HepG2 (cell line): ENCODE measurements at regions not wholly inside any gene's neighbourhood (a gene's known extent, or its start where the extent isn't known, plus 50 kb on each side); places are given as distances from the start of the nearest gene placed in this dataset.

ENCODE experiments used
- ATAC-seq: fragments of 200-7000 bp; cut with Tn5 transposase; 3 replicates; pipeline ENCODE4 v1.9.1; 2020; ENCODE audit warnings: mild to moderate bottlenecking, moderate library complexity
- BruUV-seq: library from RNA; stranded (reverse); fragments of 400-500 nt; replicated peaks from 2 replicates; lab custom pipeline; 2021; lab: Mats Ljungman, UMichigan
- CTCF ChIA-PET: fragments of 300-600 bp; formaldehyde crosslinking; extraction: SDS; loops from one replicate; lab custom pipeline; 2021; ENCODE audit warnings: low total read pairs, inconsistent platforms, low intra/inter-chr PET ratio; lab: Yijun Ruan, JAX
- POLR2A ChIA-PET: fragments of 350-600 bp; sonication (Branson Sonifier 250); formaldehyde crosslinking; loops from one replicate; lab custom pipeline; 2020; ENCODE audit warnings: antibody characterized with exemption, inconsistent platforms; lab: Yijun Ruan, JAX
- DNase-seq: peaks from one replicate; pipeline ENCODE4 v3.0.0-alpha.2; 2015; ENCODE audit warnings: low spot score
- FAIRE-seq: peaks from 3 replicates; lab custom pipeline; 2011; peaks lifted over from hg19 to GRCh38; lab: Jason Lieb, UNC
- H2AFZ ChIP-seq: one replicate; pipeline ENCODE4 v1.6.1; 2011; ENCODE audit warnings: low read length, inconsistent platforms
- H3K27ac ChIP-seq: fragments of 300-600 bp; 3 replicates; pipeline ENCODE4 v1.8.0; 2011; ENCODE audit warnings: mixed run types, mild to moderate bottlenecking, mixed read lengths, low read length, inconsistent platforms; ENCODE audit not compliant: insufficient read depth; ENCODE audit errors: extremely low read length
- H3K27me3 ChIP-seq, 2 experiments: fragments of 200-600 bp in 1 of 2; 2 replicates in 1 of 2; 3 replicates in 1 of 2; pipeline versions ENCODE4 v1.6.0 to v1.8.0; 2011; ENCODE audit warnings: low read length in 2 of 2, mild to moderate bottlenecking in 2 of 2, moderate library complexity in 2 of 2, inconsistent platforms in 1 of 2; ENCODE audit not compliant: insufficient read depth in 2 of 2, control insufficient read depth in 1 of 2
- H3K36me3 ChIP-seq, 2 experiments: fragments of 200-600 bp in 1 of 2; replicated peaks in 1 of 2; 2 replicates in 1 of 2; 3 replicates in 1 of 2; pipeline versions ENCODE4 v1.5.1 to v1.8.0; 2011; ENCODE audit warnings: low read length in 2 of 2, inconsistent platforms in 1 of 2; ENCODE audit not compliant: insufficient read depth in 2 of 2, control insufficient read depth in 1 of 2
- H3K4me1 ChIP-seq: 2 replicates; pipeline ENCODE4 v1.5.1; 2012; ENCODE audit warnings: low read length, inconsistent platforms; ENCODE audit not compliant: insufficient read depth
- H3K4me2 ChIP-seq: 2 replicates; pipeline ENCODE4 v1.6.0; 2011; ENCODE audit warnings: low read depth, low read length, inconsistent platforms
- H3K4me3 ChIP-seq, 3 experiments: fragments of 200-600 bp in 1 of 3; sonication (generic), shearing (Covaris generic) in 1 of 3; replicated peaks in 1 of 3; 2 replicates each; pipeline ENCODE4 v1.5.1; 2011 to 2016; ENCODE audit warnings: low read length in 3 of 3, inconsistent platforms in 2 of 3, low read depth in 2 of 3, mild to moderate bottlenecking in 2 of 3, control low read depth in 1 of 3, mixed read lengths in 1 of 3; ENCODE audit not compliant: insufficient read depth in 1 of 3
- H3K79me2 ChIP-seq: one replicate; pipeline ENCODE4 v1.6.1; 2011; ENCODE audit warnings: low read length, inconsistent platforms; ENCODE audit not compliant: insufficient read depth
- H3K9ac ChIP-seq: 2 replicates; pipeline ENCODE4 v1.6.0; 2011; ENCODE audit warnings: mild to moderate bottlenecking, low read depth, low read length, inconsistent platforms; ENCODE audit not compliant: insufficient read depth
- H3K9me3 ChIP-seq: 2 replicates; pipeline ENCODE4 v1.5.1; 2012; ENCODE audit warnings: mild to moderate bottlenecking, low read length
- H4K20me1 ChIP-seq: 2 replicates; pipeline ENCODE4 v1.6.0; 2011; ENCODE audit warnings: inconsistent platforms, mild to moderate bottlenecking, low read length, moderate library complexity; ENCODE audit not compliant: insufficient read depth
- ARNT ChIP-seq: fragments of 450-650 bp; IDR thresholded peaks from 2 replicates; pipeline ENCODE4 v1.6.1; 2017
- CREB1 ChIP-seq, 2 experiments: fragments of 450-650 bp in 1 of 2; IDR thresholded peaks; 2 replicates each; pipeline ENCODE4 v1.6.1; 2016 to 2017; ENCODE audit warnings: control low read depth in 1 of 2, mild to moderate bottlenecking in 1 of 2, missing compliant biosample characterization in 1 of 2, missing genetic modification characterization in 1 of 2
- KIAA2018 ChIP-seq: sonication (generic); formaldehyde crosslinking; IDR thresholded peaks from 2 replicates; pipeline ENCODE4 v1.5.0; 2020; ENCODE audit warnings: mild to moderate bottlenecking, missing genetic modification reagents, borderline replicate concordance
- RXRA ChIP-seq: sonication (generic); formaldehyde crosslinking; IDR thresholded peaks from 2 replicates; pipeline ENCODE4 v1.5.1; 2020; ENCODE audit warnings: missing genetic modification reagents
- SP140L ChIP-seq: sonication (generic); formaldehyde crosslinking; IDR thresholded peaks from 2 replicates; pipeline ENCODE4 v1.4.0; 2020; ENCODE audit warnings: missing genetic modification reagents, borderline replicate concordance
- ZNF496 ChIP-seq: sonication (generic); formaldehyde crosslinking; IDR thresholded peaks from 2 replicates; pipeline ENCODE4 v1.8.1; 2023; ENCODE audit warnings: mild to moderate bottlenecking, moderate library complexity, missing genetic modification reagents; ENCODE audit not compliant: insufficient replicate concordance
- WGBS: methylation state at CpG from one replicate; pipeline ENCODE4 v1.1.6; 2017; ENCODE audit warnings: low lambda C conversion rate; 5-methylcytosine and 5-hydroxymethylcytosine counted together
- in situ Hi-C: cut with HindIII; loops from 2 replicates; pipeline ENCODE4 v1.10.0; 2017; ENCODE audit warnings: low pct_unique_long_range_greater_than_20kb; ENCODE audit not compliant: extremely low pct_ligation_motif_present
- intact Hi-C: fragments of 100-400 bp; cut with micrococcal nuclease; formaldehyde crosslinking; loops from one replicate; pipeline ENCODE4 v1.10.0; 2022; ENCODE audit not compliant: unreplicated experiment

- FAIRE-seq (no peak), DNase-seq (no peak), ATAC-seq (no peak)
- intact Hi-C loops (no loop called here), in situ Hi-C loops (no loop called here)
- ChIA-PET POLR2A (no interaction called here), CTCF (no interaction called here)
- Histone ChIP-seq H3K4me3 (no peak overlapping the region), H3K4me1 (no peaks in the 10 kb centered on the region), H3K27me3 (no peaks in the 10 kb centered on the region), H3K9me3 (no peaks in the 10 kb centered on the region), H2AFZ (no peak overlapping the region), H3K9ac (no peak overlapping the region), H3K36me3 (no peaks in the 10 kb centered on the region), H4K20me1 (no peaks in the 10 kb centered on the region), H3K27ac (no peak overlapping the region), H3K79me2 (no peaks in the 10 kb centered on the region), H3K4me2 (no peak overlapping the region)
- WGBS: 3% methylated on average over 6 of the region's 6 CpGs
- no TSS peak for BruUV-seq
- TF ChIP-seq ARNT: no peak
- no peak for TF ChIP-seq ZNF496 (CRISPR knock-in tag)
- TF ChIP-seq KIAA2018 (CRISPR knock-in tag): no peak
- TF ChIP-seq RXRA (CRISPR knock-in tag): no peak
- no peak for TF ChIP-seq CREB1 (IDR thresholded peaks at IDR 0.05)
- TF ChIP-seq CREB1 (CRISPR knock-in tag; IDR thresholded peaks at IDR 0.05): no peak
- TF ChIP-seq SP140L (CRISPR knock-in tag): no peak
Observed at GRCh38 chr4:100287534-100287933, 97.3 kb upstream of the DDIT4L start.
